Esophagus muscularis mucosa (tissue), 3 donors: ENCODE measurements at regions not wholly inside any gene's neighbourhood (a gene's known extent, or its start where the extent isn't known, plus 50 kb on each side); places are given as distances from the start of the nearest gene placed in this dataset.

Experiments used
- CTCF ChIP-seq, 3 experiments: fragments of 200-600 bp in 2 of 3; fragments of 450-650 bp in 1 of 3; sonication (generic) in 2 of 3; IDR thresholded peaks; one replicate each; pipeline ENCODE4 v1.5.1; 2017 to 2019; ENCODE audit warnings: antibody characterized with exemption in 3 of 3, mild to moderate bottlenecking in 2 of 3, moderate library complexity in 1 of 3
- POLR2A ChIP-seq: fragments of 450-650 bp; IDR thresholded peaks from one replicate; pipeline ENCODE4 v1.6.1; 2017; ENCODE audit warnings: antibody characterized with exemption, moderate library complexity, mild to moderate bottlenecking, low read depth
- POLR2AphosphoS5 ChIP-seq, 2 donors: sonication (generic); formaldehyde crosslinking; IDR thresholded peaks; one replicate each; pipeline ENCODE4 v1.6.1; 2017; ENCODE audit warnings: antibody characterized with exemption in 2 of 2

- TF ChIP-seq POLR2AphosphoS5 (IDR thresholded peaks at IDR 0.05) (no peak), CTCF (IDR thresholded peaks at IDR 0.05) (no peak), POLR2A (no peak)
These were observed 51.7 kb upstream of the TBX5 start for GRCh38 chr12:114457620-114458019.
